Activated T-cell treated with anti-CD3 and anti-CD28 coated beads, Interleukin-2, amount 50 U/mL, for 72 hours (primary cell): ENCODE measurements at regions not wholly inside any gene's neighbourhood (a gene's known extent, or its start where the extent isn't known, plus 50 kb on each side); places are given as distances from the start of the nearest gene placed in this dataset.
"Not testable (repeated sequence)": the region's sequence is repeated elsewhere in the genome, so short reads cannot be mapped to it uniquely, and the experiment has no call there.

Source experiments
- ATAC-seq, 2 donors: fragments of 150-1000 bp; cut with Tn5 transposase; replicated peaks in 1 of 2; 2 replicates each; pipeline ENCODE4 v1.10.0; 2021; ENCODE audit warnings: moderate library complexity in 2 of 2, mild to moderate bottlenecking in 1 of 2
- DNase-seq, 2 donors: peaks; one replicate each; pipeline ENCODE4 v3.0.0; 2021 to 2022; ENCODE audit warnings: mixed read lengths in 1 of 2
- H3K27ac Mint-ChIP-seq: one replicate; pipeline ENCODE4 v1.8.0; 2022; ENCODE audit warnings: mild to moderate bottlenecking, moderate library complexity, mixed read lengths
- H3K27me3 Mint-ChIP-seq: one replicate; pipeline ENCODE4 v1.8.0; 2022; ENCODE audit warnings: low read depth, mixed read lengths
- H3K36me3 Mint-ChIP-seq, 2 donors: one replicate each; pipeline ENCODE4 v1.8.0; 2022; ENCODE audit warnings: mixed read lengths in 2 of 2, mild to moderate bottlenecking in 1 of 2; ENCODE audit not compliant: insufficient read depth in 2 of 2
- H3K4me1 Mint-ChIP-seq: one replicate; pipeline ENCODE4 v1.8.0; 2022; ENCODE audit warnings: low read depth, mixed read lengths
- H3K4me3 Mint-ChIP-seq, 2 donors: one replicate each; pipeline ENCODE4 v1.8.0; 2022; ENCODE audit warnings: mild to moderate bottlenecking in 2 of 2, mixed read lengths in 2 of 2, moderate library complexity in 2 of 2
- H3K9me3 Mint-ChIP-seq, 2 donors: one replicate each; pipeline ENCODE4 v1.8.0; 2022; ENCODE audit warnings: mixed read lengths in 2 of 2

- H3K4me3 Mint-ChIP-seq = no peak overlapping the region
Measured at GRCh38 chr4:75255261-75255660, 258.9 kb downstream of the RCHY1 start.

GRCh38 chr4:75254745-75255144 is 259.5 kb downstream of the RCHY1 start:
- Mint-ChIP-seq H3K4me3 (no peak overlapping the region), H3K36me3 (no peaks in the 10 kb centered on the region), H3K4me1 (no peaks in the 10 kb centered on the region), H3K27me3 (no peaks in the 10 kb centered on the region), H3K27ac (no peak overlapping the region), H3K9me3 (peaks cover 2 to 4% of the 10 kb centered on the region in 2 donors)
- DNase-seq (no peak), ATAC-seq (no peak)

More at GRCh38 chr4:75255261-75255660, 258.9 kb downstream of the RCHY1 start:
- Mint-ChIP-seq H3K27ac (no peak overlapping the region), H3K36me3 (no peaks in the 10 kb centered on the region), H3K4me1 (no peaks in the 10 kb centered on the region), H3K27me3 (no peaks in the 10 kb centered on the region), H3K9me3 (peaks cover 2 to 4% of the 10 kb centered on the region in 2 donors)
- ATAC-seq (no peak), DNase-seq (no peak)

- not testable (repeated sequence) for ATAC-seq, H3K9me3 Mint-ChIP-seq, H3K4me3 Mint-ChIP-seq, H3K36me3 Mint-ChIP-seq, H3K4me1 Mint-ChIP-seq, DNase-seq, H3K27me3 Mint-ChIP-seq, H3K27ac Mint-ChIP-seq
Measured at GRCh38 chr4:75253094-75253493, 261.1 kb downstream of the RCHY1 start.

- ATAC-seq (no peak), DNase-seq (no peak)
- no peaks in the 10 kb centered on the region for H3K36me3 Mint-ChIP-seq
- H3K27me3 Mint-ChIP-seq = no peaks in the 10 kb centered on the region
- no peak overlapping the region for H3K4me3 Mint-ChIP-seq
- H3K9me3 Mint-ChIP-seq = peaks cover 2% of the 10 kb centered on the region in 2 donors
- H3K27ac Mint-ChIP-seq = no peak overlapping the region
- H3K4me1 Mint-ChIP-seq = no peaks in the 10 kb centered on the region
Measured at GRCh38 chr4:75251547-75251946, 262.7 kb downstream of the RCHY1 start.

GRCh38 chr4:75249739-75250138 is 264.5 kb downstream of the RCHY1 start:
- Mint-ChIP-seq H3K9me3 (peaks cover 2% of the 10 kb centered on the region in 2 donors), H3K4me1 (no peaks in the 10 kb centered on the region), H3K4me3 (no peak overlapping the region), H3K36me3 (no peaks in the 10 kb centered on the region), H3K27ac (no peak overlapping the region), H3K27me3 (no peaks in the 10 kb centered on the region)
- DNase-seq = no peak
- ATAC-seq = no peak

GRCh38 chr4:75248770-75249407 is 265.3 kb downstream of the RCHY1 start:
- Mint-ChIP-seq H3K36me3 (no peaks in the 10 kb centered on the region), H3K27ac (no peak overlapping the region), H3K4me3 (no peak overlapping the region), H3K4me1 (no peaks in the 10 kb centered on the region), H3K9me3 (peaks cover 2% of the 10 kb centered on the region in 2 donors), H3K27me3 (no peaks in the 10 kb centered on the region)
- DNase-seq (no peak), ATAC-seq (no peak)

- Mint-ChIP-seq H3K36me3 (no peaks in the 10 kb centered on the region), H3K9me3 (peaks cover 0 to 2% of the 10 kb centered on the region in 2 donors), H3K27me3 (no peaks in the 10 kb centered on the region), H3K4me1 (no peaks in the 10 kb centered on the region), H3K4me3 (no peak overlapping the region), H3K27ac (no peak overlapping the region)
- DNase-seq = no peak
- no peak for ATAC-seq
Measured at GRCh38 chr4:75244325-75244724, 269.9 kb downstream of the RCHY1 start.

- Mint-ChIP-seq H3K36me3 (no peaks in the 10 kb centered on the region), H3K27ac (no peak overlapping the region), H3K4me1 (no peaks in the 10 kb centered on the region), H3K9me3 (peaks cover 0 to 3% of the 10 kb centered on the region in 2 donors), H3K27me3 (no peaks in the 10 kb centered on the region), H3K4me3 (no peak overlapping the region)
- DNase-seq (no peak), ATAC-seq (no peak)
Measured at GRCh38 chr4:75243570-75243969, 270.6 kb downstream of the RCHY1 start.

- no peak for DNase-seq
- Mint-ChIP-seq H3K4me1 (no peaks in the 10 kb centered on the region), H3K27ac (no peak overlapping the region), H3K36me3 (no peaks in the 10 kb centered on the region), H3K9me3 (peaks cover 0 to 5% of the 10 kb centered on the region in 2 donors), H3K4me3 (no peak overlapping the region), H3K27me3 (no peaks in the 10 kb centered on the region)
- no peak for ATAC-seq
Measured at GRCh38 chr4:75235359-75235951, 278.7 kb downstream of the RCHY1 start.

- Mint-ChIP-seq H3K4me1 (no peaks in the 10 kb centered on the region), H3K4me3 (no peak overlapping the region), H3K9me3 (peaks cover 0 to 1% of the 10 kb centered on the region in 2 donors), H3K27me3 (no peaks in the 10 kb centered on the region), H3K27ac (no peak overlapping the region), H3K36me3 (no peaks in the 10 kb centered on the region)
- ATAC-seq = no peak
- no peak for DNase-seq
Measured at GRCh38 chr4:75232546-75232945, 281.7 kb downstream of the RCHY1 start.

- no peaks in the 10 kb centered on the region for H3K27me3 Mint-ChIP-seq
- H3K4me3 Mint-ChIP-seq = no peak overlapping the region
- ATAC-seq (no peak), DNase-seq (no peak)
- H3K36me3 Mint-ChIP-seq = no peaks in the 10 kb centered on the region
- peaks cover 3% of the 10 kb centered on the region in 2 donors for H3K9me3 Mint-ChIP-seq
- no peaks in the 10 kb centered on the region for H3K4me1 Mint-ChIP-seq
- H3K27ac Mint-ChIP-seq = no peak overlapping the region
Measured at GRCh38 chr4:75229806-75230570, 284.2 kb downstream of the RCHY1 start.

- DNase-seq (no peak), ATAC-seq (no peak)
- H3K27ac Mint-ChIP-seq = no peak overlapping the region
- no peak overlapping the region for H3K4me3 Mint-ChIP-seq
- peaks cover 2% of the 10 kb centered on the region in 2 donors for H3K9me3 Mint-ChIP-seq
- no peaks in the 10 kb centered on the region for H3K36me3 Mint-ChIP-seq
- H3K27me3 Mint-ChIP-seq = no peaks in the 10 kb centered on the region
- H3K4me1 Mint-ChIP-seq = no peaks in the 10 kb centered on the region
Measured at GRCh38 chr4:75213480-75213879, 280.6 kb downstream of the PARM1 start.

- H3K9me3 Mint-ChIP-seq = peaks cover 2% of the 10 kb centered on the region in 2 donors
- H3K27me3 Mint-ChIP-seq = no peaks in the 10 kb centered on the region
- DNase-seq (no peak), ATAC-seq (no peak)
- no peak overlapping the region for H3K4me3 Mint-ChIP-seq
- no peak overlapping the region for H3K27ac Mint-ChIP-seq
- H3K36me3 Mint-ChIP-seq = no peaks in the 10 kb centered on the region
- no peaks in the 10 kb centered on the region for H3K4me1 Mint-ChIP-seq
Measured at GRCh38 chr4:75211422-75211821, 278.5 kb downstream of the PARM1 start.
